Neutrophil (primary cell): ENCODE measurements at regions not wholly inside any gene's neighbourhood (a gene's known extent, or its start where the extent isn't known, plus 50 kb on each side); places are given as distances from the start of the nearest gene placed in this dataset.

Experiments
- H3K27ac ChIP-seq: fragments of 200-600 bp; sonication (generic); 2 replicates; pipeline ENCODE4 v1.5.1; 2016; ENCODE audit warnings: mild to moderate bottlenecking, moderate library complexity
- H3K27me3 ChIP-seq: fragments of 200-600 bp; sonication (generic); 2 replicates; pipeline ENCODE4 v1.6.0; 2016; ENCODE audit warnings: mild to moderate bottlenecking
- H3K36me3 ChIP-seq: fragments of 200-600 bp; sonication (generic); 2 replicates; pipeline ENCODE4 v1.5.1; 2017
- H3K4me1 ChIP-seq, 2 experiments: fragments of 200-600 bp in 1 of 2; sonication (generic) in 1 of 2; 1 replicate in 1 of 2; 2 replicates in 1 of 2; pipeline versions ENCODE4 v1.5.1 to v1.6.1; 2013 to 2016; ENCODE audit warnings: low read depth in 1 of 2, low read length in 1 of 2, mild to moderate bottlenecking in 1 of 2, moderate library complexity in 1 of 2; ENCODE audit not compliant: control insufficient read depth in 1 of 2, insufficient read depth in 1 of 2
- H3K4me3 ChIP-seq, 2 experiments: fragments of 200-600 bp in 1 of 2; sonication (generic) in 1 of 2; 1 replicate in 1 of 2; 2 replicates in 1 of 2; pipeline ENCODE4 v1.5.1; 2013 to 2016; ENCODE audit warnings: low read depth in 1 of 2, low read length in 1 of 2, mild to moderate bottlenecking in 1 of 2, moderate library complexity in 1 of 2
- H3K9me3 ChIP-seq: fragments of 200-600 bp; sonication (generic); 2 replicates; pipeline ENCODE4 v1.5.1; 2016
- TF ChIP-seq, protein P1 (sequence below): fragments of 200-600 bp; sonication (generic); IDR thresholded peaks from 2 replicates; pipeline ENCODE4 v1.5.1; 2016; ENCODE audit warnings: antibody characterized with exemption

DNA sequence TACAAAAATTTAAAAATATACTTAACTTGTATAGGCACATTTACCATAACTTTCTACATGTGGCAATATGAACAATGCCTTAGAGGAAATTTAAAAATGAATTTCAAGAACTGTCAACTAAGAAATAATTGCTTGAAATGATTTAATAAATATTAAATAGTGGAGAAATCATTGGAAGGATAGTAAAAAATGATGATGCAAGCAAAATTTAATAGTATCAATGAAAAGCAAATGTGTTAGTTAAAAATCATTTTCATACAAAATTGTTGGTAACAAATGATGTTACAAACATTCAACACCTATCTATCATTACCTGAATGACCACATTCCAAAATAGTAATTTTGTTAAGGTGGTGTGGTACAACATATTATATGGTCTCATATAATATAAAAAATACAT lies 331.0 kb downstream of the HAO1 start:
- H3K36me3 ChIP-seq, result no peaks in the 10 kb centered on the region
- no peaks in the 10 kb centered on the region for H3K9me3 ChIP-seq
- no peaks in the 10 kb centered on the region for H3K4me1 ChIP-seq
- TF ChIP-seq, protein P1, sequence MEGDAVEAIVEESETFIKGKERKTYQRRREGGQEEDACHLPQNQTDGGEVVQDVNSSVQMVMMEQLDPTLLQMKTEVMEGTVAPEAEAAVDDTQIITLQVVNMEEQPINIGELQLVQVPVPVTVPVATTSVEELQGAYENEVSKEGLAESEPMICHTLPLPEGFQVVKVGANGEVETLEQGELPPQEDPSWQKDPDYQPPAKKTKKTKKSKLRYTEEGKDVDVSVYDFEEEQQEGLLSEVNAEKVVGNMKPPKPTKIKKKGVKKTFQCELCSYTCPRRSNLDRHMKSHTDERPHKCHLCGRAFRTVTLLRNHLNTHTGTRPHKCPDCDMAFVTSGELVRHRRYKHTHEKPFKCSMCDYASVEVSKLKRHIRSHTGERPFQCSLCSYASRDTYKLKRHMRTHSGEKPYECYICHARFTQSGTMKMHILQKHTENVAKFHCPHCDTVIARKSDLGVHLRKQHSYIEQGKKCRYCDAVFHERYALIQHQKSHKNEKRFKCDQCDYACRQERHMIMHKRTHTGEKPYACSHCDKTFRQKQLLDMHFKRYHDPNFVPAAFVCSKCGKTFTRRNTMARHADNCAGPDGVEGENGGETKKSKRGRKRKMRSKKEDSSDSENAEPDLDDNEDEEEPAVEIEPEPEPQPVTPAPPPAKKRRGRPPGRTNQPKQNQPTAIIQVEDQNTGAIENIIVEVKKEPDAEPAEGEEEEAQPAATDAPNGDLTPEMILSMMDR, result no peak
- no peak overlapping the region for H3K27ac ChIP-seq
- no peak overlapping the region for H3K4me3 ChIP-seq
- H3K27me3 ChIP-seq, result no peaks in the 10 kb centered on the region

DNA sequence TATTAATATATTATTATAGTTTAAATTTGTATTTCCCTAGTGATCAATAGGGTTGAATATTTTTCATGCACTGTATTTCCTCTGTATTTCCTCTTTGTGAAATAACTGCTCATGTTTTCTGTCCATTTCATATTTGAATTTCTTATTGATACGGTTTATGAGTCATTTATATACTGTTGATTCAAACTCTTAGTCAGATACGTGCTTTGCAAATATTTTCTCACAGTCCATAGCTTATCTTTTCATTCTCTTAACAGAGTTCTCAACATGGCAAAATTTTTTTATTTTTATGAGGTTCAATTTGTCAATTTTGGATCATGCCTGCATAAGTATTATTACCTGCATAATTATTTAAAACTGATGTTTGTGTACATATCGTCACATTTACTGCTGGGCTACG lies 329.6 kb downstream of the HAO1 start:
- H3K27me3 ChIP-seq, result no peaks in the 10 kb centered on the region
- TF ChIP-seq, protein P1, result no peak
- H3K9me3 ChIP-seq, result no peaks in the 10 kb centered on the region
- no peak overlapping the region for H3K27ac ChIP-seq
- H3K4me1 ChIP-seq, result no peaks in the 10 kb centered on the region
- no peaks in the 10 kb centered on the region for H3K36me3 ChIP-seq
- H3K4me3 ChIP-seq, result no peak overlapping the region

DNA sequence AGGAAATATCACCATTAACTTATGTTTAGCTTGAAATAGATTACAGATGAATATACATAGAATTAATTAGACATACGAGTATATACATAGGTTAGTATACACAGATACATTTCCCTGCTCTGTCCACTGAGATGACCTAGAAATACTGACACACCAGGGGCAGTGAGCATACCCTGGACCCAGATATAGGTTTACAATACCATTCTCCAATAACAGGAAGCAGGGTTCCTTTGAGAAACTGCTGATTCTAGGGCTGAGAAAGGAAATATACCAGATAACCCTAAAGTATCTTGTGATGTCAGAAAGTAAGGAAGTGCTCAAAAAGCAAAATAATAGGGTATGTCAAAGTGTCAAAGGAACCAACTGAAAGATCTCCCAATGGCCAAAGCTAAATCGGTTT lies 322.5 kb downstream of the HAO1 start:
- no peak overlapping the region for H3K27ac ChIP-seq
- no peaks in the 10 kb centered on the region for H3K4me1 ChIP-seq
- H3K36me3 ChIP-seq, result no peaks in the 10 kb centered on the region
- TF ChIP-seq, protein P1, result no peak
- H3K27me3 ChIP-seq, result no peaks in the 10 kb centered on the region
- no peak overlapping the region for H3K4me3 ChIP-seq
- H3K9me3 ChIP-seq, result no peaks in the 10 kb centered on the region

DNA sequence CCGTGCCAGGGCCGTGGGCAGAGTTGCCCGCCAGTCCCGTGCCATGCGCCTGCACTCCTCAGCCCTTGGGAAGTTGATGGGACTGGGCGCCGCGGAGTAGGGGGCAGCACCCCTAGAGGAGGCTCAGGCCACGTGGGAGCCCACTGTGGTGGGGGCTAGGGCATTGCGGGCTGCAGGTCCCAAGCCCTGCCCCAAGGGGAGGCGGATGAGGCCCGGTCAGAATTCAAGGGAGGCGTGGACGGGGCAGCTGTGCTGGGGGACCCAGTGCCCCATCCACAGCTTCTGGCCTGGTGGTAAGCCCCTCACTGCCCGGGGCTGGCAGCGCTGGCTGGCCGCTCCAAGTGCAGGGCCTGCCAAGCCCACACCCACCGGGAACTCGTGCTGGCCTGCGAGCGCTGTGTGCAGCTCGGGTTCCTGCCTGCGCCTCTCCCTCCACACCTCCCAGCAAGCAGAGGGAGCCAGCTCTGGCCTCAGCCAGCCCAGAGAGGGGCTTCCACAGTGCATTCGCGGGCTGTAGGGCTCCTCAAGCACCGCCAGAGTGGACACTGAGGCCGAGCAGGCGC lies 317.8 kb downstream of the HAO1 start:
- TF ChIP-seq, protein P1, result no peak
- no peaks in the 10 kb centered on the region for H3K36me3 ChIP-seq

DNA sequence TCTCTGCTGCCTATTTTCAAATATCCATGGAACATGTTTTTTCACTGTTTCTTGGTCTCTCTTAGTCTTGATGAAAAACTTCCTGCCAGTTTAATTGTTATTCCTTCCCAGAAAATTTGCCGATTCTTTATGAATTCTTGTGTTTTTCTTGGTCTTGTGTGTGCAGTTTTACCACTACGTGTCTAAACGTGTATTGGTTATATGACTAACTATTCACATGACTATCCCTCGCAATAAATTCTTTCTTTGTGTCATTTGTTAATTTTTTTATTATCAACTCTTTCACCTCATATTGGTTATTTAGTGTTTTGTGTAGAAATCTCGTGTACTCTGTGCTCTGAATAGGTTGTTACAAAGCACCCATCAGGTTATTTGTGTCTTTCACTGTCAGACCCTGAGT lies 315.4 kb downstream of the HAO1 start:
- no peaks in the 10 kb centered on the region for H3K9me3 ChIP-seq
- no peaks in the 10 kb centered on the region for H3K36me3 ChIP-seq
- no peaks in the 10 kb centered on the region for H3K27me3 ChIP-seq
- no peak overlapping the region for H3K27ac ChIP-seq
- no peak overlapping the region for H3K4me3 ChIP-seq
- no peaks in the 10 kb centered on the region for H3K4me1 ChIP-seq
- TF ChIP-seq, protein P1, result no peak

More for the DNA sequence above, 317.8 kb downstream of the HAO1 start:
- Histone ChIP-seq H3K4me3 (no peak overlapping the region), H3K27ac (no peak overlapping the region), H3K9me3 (no peaks in the 10 kb centered on the region), H3K27me3 (no peaks in the 10 kb centered on the region), H3K4me1 (no peaks in the 10 kb centered on the region)
